Activated CD4-positive, alpha-beta memory T cell treated with anti-CD3 and anti-CD28 coated beads for 36 hours (primary cell): ENCODE measurements at regions not wholly inside any gene's neighbourhood (a gene's known extent, or its start where the extent isn't known, plus 50 kb on each side); places are given as distances from the start of the nearest gene placed in this dataset.
A peak's percentile ranks its signal among the peaks of the same experiment; 100 is the strongest.

Source experiments
- CTCF ChIA-PET: fragments of 350-600 bp; sonication (Branson Sonifier 250); formaldehyde crosslinking; loops from one replicate; lab custom pipeline; 2021; ENCODE audit warnings: antibody characterized with exemption, inconsistent platforms; lab: Charles Lee
- POLR2A ChIA-PET: fragments of 350-600 bp; sonication (Branson Sonifier 250); formaldehyde crosslinking; loops from one replicate; lab custom pipeline; 2021; ENCODE audit warnings: antibody characterized with exemption; lab: Charles Lee
- DNase-seq: peaks from one replicate; pipeline ENCODE4 v3.0.0-alpha.2; 2020
- H3K27ac Mint-ChIP-seq: one replicate; pipeline ENCODE4 v1.8.0; 2021; ENCODE audit warnings: mixed read lengths
- H3K27me3 Mint-ChIP-seq: one replicate; pipeline ENCODE4 v1.8.0; 2021; ENCODE audit warnings: mixed read lengths
- H3K36me3 Mint-ChIP-seq: one replicate; pipeline ENCODE4 v1.8.0; 2021; ENCODE audit warnings: mixed read lengths
- H3K4me1 Mint-ChIP-seq: one replicate; pipeline ENCODE4 v1.8.0; 2021; ENCODE audit warnings: low read depth, mixed read lengths
- H3K4me3 Mint-ChIP-seq: one replicate; pipeline ENCODE4 v1.8.0; 2021; ENCODE audit warnings: mild to moderate bottlenecking, mixed read lengths
- H3K9me3 Mint-ChIP-seq: one replicate; pipeline ENCODE4 v1.8.0; 2021; ENCODE audit warnings: mixed read lengths
- intact Hi-C: fragments of 100-400 bp; cut with micrococcal nuclease; formaldehyde crosslinking; loops from one replicate; pipeline ENCODE4 v1.15.1; 2023

DNA sequence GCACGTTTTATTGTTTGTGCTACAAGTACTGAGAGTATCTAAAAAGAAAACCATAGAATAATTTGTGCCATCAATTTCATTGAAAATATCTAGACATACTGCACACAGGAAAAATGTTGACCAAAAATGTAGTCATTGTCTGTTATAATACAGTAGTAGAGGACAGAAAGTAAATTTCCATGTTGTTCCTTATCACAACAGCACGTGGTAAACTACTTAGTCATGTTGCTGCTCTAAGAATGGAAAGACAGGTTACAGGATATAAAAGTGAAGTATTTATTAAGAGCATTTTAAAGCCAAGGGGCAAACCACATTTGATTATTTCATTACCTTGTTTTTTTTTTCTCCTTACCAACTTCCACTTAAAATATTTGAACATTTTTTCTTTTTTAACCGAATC, 89.0 kb upstream of the CEP85L start:
- H3K27ac Mint-ChIP-seq, result no peak overlapping the region
- H3K4me3 Mint-ChIP-seq, result no peak overlapping the region
- no peaks in the 10 kb centered on the region for H3K36me3 Mint-ChIP-seq
- ChIA-PET POLR2A (interaction anchor here (0.7 kb wide), 1 partner anchor 89 kb away, joined by 3 read pairs; the partner anchor contains the start of gene CEP85L), CTCF (no interaction called here)
- peaks cover 3% of the 10 kb centered on the region for H3K27me3 Mint-ChIP-seq
- peaks cover 18% of the 10 kb centered on the region for H3K4me1 Mint-ChIP-seq
- H3K9me3 Mint-ChIP-seq, result peaks cover 2% of the 10 kb centered on the region
- intact Hi-C loops, result no loop called here
- DNase-seq, result no peak

DNA sequence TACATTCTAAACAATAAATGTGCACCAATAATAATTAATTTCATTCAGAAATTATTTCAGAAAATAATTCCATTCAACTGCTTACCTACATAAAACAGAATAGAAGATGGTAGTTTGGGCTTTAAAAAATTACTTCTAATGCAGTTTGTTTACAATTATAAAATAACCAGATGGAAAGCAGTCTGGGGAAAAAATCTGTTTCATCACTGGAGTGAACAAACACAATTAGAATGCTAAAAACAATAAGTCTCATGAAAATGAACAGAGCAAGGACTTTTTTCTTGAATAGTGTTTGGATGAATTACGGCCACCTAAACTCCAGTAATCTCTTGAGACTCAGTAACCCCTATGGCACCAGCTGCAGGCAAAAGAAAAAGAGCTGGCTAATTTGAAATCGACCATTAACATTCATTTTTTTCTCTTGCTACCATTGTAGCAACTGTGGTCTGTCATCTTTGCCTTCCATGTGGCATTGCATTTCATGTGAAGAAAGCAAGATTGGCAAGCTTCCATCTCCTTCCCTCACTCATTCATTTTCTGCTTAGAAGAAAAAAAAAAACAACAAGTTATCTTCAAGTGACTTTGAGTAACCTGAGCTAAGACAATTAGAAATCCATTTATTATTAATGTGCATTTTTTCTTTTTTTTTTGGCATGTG, 88.4 kb upstream of the CEP85L start:
- peaks cover 19% of the 10 kb centered on the region for H3K4me1 Mint-ChIP-seq
- H3K36me3 Mint-ChIP-seq, result no peaks in the 10 kb centered on the region
- POLR2A ChIA-PET, result interaction anchor here (0.7 kb wide), 1 partner anchor 89 kb away, joined by 3 read pairs; the partner anchor contains the start of gene CEP85L
- CTCF ChIA-PET, result no interaction called here
- no peak overlapping the region for H3K4me3 Mint-ChIP-seq
- no peak overlapping the region for H3K27ac Mint-ChIP-seq
- peaks cover 2% of the 10 kb centered on the region for H3K9me3 Mint-ChIP-seq
- intact Hi-C loops, result no loop called here
- peaks cover 3% of the 10 kb centered on the region for H3K27me3 Mint-ChIP-seq
- no peak for DNase-seq

DNA sequence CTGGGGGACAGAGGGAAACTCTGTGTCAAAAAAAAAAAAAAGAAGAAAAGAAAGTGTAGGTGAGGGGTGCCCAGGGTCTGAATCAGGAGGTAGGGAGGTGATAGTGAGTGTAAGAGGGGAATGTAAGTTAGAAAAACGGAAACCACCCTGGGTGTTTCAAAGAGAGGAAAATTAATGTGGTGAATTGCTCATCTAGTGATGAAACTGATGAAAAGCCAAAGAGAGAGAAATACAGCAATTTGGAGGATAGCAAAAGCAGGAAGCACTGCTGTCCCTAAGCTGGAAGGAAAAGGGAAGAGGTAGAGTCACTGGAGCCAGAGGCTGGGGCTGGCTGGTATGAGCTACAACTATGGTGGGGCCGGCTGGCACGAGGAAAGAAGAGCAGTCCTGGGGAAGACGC, 85.0 kb upstream of the CEP85L start:
- ChIA-PET POLR2A (no interaction called here), CTCF (interaction anchor here (0.5 to 1.3 kb wide), 2 partner anchors 23 to 104 kb away, joined by 3 read pairs; no protein-coding TSS in a partner anchor)
- no peak overlapping the region for H3K27ac Mint-ChIP-seq
- H3K4me1 Mint-ChIP-seq, result peaks cover 19% of the 10 kb centered on the region
- H3K27me3 Mint-ChIP-seq, result peaks cover 3% of the 10 kb centered on the region
- no peak for DNase-seq
- intact Hi-C loops, result loop anchor here (1.0 kb wide), 1 partner anchor 10 kb away; no protein-coding TSS in a partner anchor
- no peak overlapping the region for H3K4me3 Mint-ChIP-seq
- no peaks in the 10 kb centered on the region for H3K36me3 Mint-ChIP-seq
- peaks cover 2% of the 10 kb centered on the region for H3K9me3 Mint-ChIP-seq

DNA sequence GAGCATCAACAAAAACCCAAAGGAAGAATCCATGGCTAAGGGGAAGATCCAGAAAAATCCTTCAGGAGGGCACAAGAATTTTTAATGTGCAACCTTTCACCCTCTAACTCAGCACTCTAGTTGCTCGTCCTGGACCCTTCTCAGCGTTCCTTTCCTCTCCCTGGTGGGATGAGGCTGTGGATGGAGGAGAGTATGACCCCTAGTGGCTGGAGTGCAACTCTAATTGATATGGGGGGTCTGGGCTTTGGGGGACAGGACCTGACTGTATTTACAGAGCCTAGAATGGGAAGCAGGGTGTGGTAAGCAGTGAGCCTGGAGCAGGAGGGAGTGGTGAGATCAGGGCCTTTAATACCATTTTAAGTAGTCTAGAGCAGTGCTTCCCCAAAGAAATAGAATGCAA, 83.9 kb upstream of the CEP85L start:
- peaks cover 3% of the 10 kb centered on the region for H3K27me3 Mint-ChIP-seq
- intact Hi-C loops, result no loop called here
- H3K9me3 Mint-ChIP-seq, result peaks cover 2% of the 10 kb centered on the region
- no peak overlapping the region for H3K4me3 Mint-ChIP-seq
- POLR2A ChIA-PET, result no interaction called here
- no peak overlapping the region for H3K27ac Mint-ChIP-seq
- peaks cover 18% of the 10 kb centered on the region for H3K4me1 Mint-ChIP-seq
- DNase-seq, result no peak
- no peaks in the 10 kb centered on the region for H3K36me3 Mint-ChIP-seq
- CTCF ChIA-PET, result interaction anchor here (0.6 kb wide), 1 partner anchor 16 kb away, joined by 3 read pairs; no protein-coding TSS in a partner anchor

DNA sequence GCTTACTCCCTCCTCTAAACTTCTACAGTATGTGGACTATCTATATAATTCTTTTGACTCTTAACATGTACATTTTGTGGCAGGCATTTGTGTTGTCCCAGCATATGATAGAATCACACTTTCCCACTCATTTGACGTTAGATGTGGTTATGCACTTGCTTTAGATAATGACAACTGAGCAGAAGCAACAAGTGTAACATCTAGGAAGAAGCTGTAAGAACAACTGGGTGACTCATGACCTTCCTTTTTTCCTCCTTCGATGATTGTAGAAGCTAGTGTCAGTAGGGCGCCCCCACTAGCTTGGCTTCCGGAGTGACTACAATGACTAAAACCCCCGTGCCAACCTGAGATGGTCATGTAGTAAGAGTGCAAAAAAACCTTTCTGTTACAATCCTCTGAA, 74.6 kb upstream of the CEP85L start:
- H3K36me3 Mint-ChIP-seq, result no peaks in the 10 kb centered on the region
- H3K9me3 Mint-ChIP-seq, result no peaks in the 10 kb centered on the region
- no peak overlapping the region for H3K4me3 Mint-ChIP-seq
- peak; percentile 88 for DNase-seq
- peak overlapping the region; percentile 73 for H3K27ac Mint-ChIP-seq
- intact Hi-C loops, result loop anchor here (1.0 to 5.0 kb wide), 11 partner anchors 10 to 166 kb away; partner anchors contain the start of genes ASF1A and CEP85L
- POLR2A ChIA-PET, result interaction anchor here (0.9 to 3.0 kb wide), 6 partner anchors 13 to 76 kb away, joined by 3 to 25 read pairs (median 4); no protein-coding TSS in a partner anchor
- CTCF ChIA-PET, result interaction anchor here (0.7 to 2.4 kb wide), 9 partner anchors 13 to 200 kb away, joined by 3 to 18 read pairs (median 5); no protein-coding TSS in a partner anchor
- H3K27me3 Mint-ChIP-seq, result no peaks in the 10 kb centered on the region
- H3K4me1 Mint-ChIP-seq, result peaks cover 38% of the 10 kb centered on the region

DNA sequence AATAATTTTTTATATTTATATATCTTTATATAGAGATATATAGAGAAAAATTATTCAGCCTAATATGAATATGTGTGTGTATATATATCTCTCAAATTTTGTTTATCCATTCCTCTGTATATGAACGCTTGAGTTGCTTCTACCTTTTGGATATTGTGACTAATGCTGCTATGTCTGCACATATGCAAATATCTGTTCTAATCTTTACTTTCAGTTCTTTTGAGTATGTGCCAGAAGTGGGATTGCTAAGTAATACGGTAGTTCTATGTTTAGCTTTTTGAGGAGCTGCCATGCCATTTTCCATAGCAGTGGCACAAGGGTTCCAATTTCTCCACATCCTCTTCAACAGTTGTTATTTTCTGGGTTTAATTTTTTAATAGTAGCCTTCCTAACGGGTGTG, 72.8 kb upstream of the CEP85L start:
- intact Hi-C loops, result no loop called here
- peak overlapping the region; percentile 24 for H3K27ac Mint-ChIP-seq
- no peaks in the 10 kb centered on the region for H3K27me3 Mint-ChIP-seq
- ChIA-PET CTCF (interaction anchor here (1.0 to 2.4 kb wide), 3 partner anchors 12 to 18 kb away, joined by 3 to 18 read pairs (median 12); no protein-coding TSS in a partner anchor), POLR2A (interaction anchor here (3.0 kb wide), 1 partner anchor 14 kb away, joined by 25 read pairs; no protein-coding TSS in a partner anchor)
- H3K36me3 Mint-ChIP-seq, result no peaks in the 10 kb centered on the region
- no peaks in the 10 kb centered on the region for H3K9me3 Mint-ChIP-seq
- no peak overlapping the region for H3K4me3 Mint-ChIP-seq
- H3K4me1 Mint-ChIP-seq, result peaks cover 55% of the 10 kb centered on the region
- no peak for DNase-seq

DNA sequence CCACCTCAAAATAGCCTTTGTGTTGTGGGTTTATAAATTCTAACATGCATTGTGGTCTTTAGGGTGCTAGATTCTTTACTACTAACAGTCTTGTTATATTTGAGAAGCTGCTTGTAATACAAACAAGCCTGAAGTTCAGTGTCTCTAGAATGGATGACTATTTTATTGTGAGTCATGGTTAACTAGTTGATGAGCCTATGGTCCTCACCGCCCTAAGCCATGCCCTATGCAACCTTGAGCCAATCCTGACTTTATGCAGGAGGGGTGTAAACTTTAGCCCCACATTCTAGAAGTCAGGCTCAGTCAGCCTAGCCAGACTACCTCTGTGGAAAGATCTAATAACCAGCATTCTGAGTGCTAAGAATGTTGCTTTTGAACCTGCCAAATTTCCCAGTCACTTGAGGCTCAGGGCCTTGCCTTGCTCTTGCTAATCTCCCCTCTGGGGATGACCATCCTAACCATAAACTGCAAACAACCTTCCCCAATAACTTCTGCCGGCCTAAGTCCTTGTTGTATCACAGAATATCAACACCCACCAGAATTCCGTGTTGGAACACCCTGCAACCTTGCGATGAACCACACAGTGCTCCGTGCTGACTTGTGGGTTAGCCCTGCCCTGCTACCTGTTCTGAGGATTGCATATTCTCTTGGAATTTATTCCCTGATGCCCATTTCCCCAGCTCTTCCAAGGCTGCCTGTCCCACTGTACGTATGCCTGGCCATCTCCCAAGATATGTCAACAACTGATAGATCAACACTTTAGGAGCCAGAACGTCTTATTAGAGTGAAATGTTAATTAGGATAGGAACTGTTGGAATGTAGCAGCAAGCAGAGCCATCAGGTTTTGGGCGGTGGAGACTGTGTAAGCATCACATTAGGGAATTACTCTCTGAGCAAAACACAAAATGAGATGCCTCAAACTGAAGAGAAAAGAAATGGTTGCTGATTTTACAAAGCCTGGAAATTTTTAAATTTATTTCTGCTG, 71.7 kb upstream of the CEP85L start:
- POLR2A ChIA-PET, result interaction anchor here (2.2 kb wide), 1 partner anchor 14 kb away, joined by 10 read pairs; no protein-coding TSS in a partner anchor

DNA sequence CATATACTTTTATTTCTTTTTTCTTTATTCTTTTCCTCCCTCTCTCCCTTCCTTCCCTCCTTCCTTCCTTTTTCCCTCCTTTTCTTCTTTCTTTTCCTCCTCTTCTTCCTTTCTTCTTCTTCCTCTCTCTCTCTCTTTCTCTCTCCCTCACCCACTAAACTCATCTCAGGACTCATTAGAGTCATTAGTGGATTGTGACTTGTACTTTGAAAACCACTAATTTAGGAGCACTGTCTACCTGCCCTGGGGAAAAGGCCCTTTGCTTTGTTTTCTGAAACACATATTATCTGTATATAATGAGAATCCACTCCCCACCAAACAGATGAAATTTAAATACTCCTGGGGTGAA, 68.7 kb upstream of the CEP85L start:
- CTCF ChIA-PET, result interaction anchor here (1.5 kb wide), 1 partner anchor 10 kb away, joined by 4 read pairs; no protein-coding TSS in a partner anchor
- no peak for DNase-seq
- Mint-ChIP-seq H3K4me3 (peak overlapping the region; percentile 7), H3K4me1 (peaks cover 47% of the 10 kb centered on the region), H3K27ac (no peak overlapping the region), H3K9me3 (no peaks in the 10 kb centered on the region), H3K27me3 (no peaks in the 10 kb centered on the region), H3K36me3 (no peaks in the 10 kb centered on the region)
- intact Hi-C loops, result no loop called here
- POLR2A ChIA-PET, result interaction anchor here (0.7 to 1.7 kb wide), 2 partner anchors 8 to 10 kb away, joined by 3 to 7 read pairs; no protein-coding TSS in a partner anchor

More for the DNA sequence above, 71.7 kb upstream of the CEP85L start:
- Mint-ChIP-seq H3K9me3 (no peaks in the 10 kb centered on the region), H3K36me3 (no peaks in the 10 kb centered on the region), H3K4me3 (no peak overlapping the region), H3K4me1 (peaks cover 63% of the 10 kb centered on the region), H3K27me3 (no peaks in the 10 kb centered on the region), H3K27ac (no peak overlapping the region)
- intact Hi-C loops, result no loop called here
- DNase-seq, result no peak
- CTCF ChIA-PET, result no interaction called here

DNA sequence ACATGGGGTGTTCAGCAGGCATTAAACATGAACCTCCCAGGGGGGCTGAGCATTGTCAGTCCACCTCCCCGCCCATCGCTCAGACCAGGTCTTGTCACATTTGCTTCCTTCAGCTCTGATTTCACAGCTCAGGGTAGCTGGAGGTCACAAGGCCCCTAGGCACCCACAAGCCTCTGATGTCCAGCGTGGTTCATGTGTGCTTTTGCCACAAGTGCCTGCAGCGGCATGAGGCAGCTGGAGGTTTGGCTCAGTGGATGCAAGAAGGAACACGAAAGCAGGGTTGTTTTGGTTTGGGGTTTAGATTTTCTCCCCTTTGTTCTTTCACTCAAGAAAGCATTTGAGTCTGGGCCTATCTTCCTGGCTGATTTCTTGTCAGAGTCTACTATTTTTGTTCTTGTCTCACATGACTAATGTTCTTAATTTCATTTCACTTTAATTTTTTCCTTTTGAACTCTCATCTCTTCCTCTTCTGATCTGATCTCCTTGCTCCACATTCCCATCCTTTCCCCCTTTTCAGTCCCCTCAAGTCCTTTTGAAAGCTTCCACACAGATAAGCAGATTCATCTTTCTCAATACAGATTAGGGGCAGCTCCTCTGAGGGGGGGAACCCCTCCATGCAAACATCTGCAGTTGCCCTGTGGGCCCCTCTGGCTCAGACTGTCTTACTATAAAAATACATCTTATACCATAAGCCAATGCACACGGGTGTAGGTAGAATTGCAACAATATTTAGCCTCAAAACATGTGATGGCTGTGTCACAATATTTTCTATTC, 68.1 kb upstream of the CEP85L start:
- DNase-seq, result peak; percentile 48
- intact Hi-C loops, result loop anchor here (1.0 kb wide), 1 partner anchor 9 kb away; no protein-coding TSS in a partner anchor

DNA sequence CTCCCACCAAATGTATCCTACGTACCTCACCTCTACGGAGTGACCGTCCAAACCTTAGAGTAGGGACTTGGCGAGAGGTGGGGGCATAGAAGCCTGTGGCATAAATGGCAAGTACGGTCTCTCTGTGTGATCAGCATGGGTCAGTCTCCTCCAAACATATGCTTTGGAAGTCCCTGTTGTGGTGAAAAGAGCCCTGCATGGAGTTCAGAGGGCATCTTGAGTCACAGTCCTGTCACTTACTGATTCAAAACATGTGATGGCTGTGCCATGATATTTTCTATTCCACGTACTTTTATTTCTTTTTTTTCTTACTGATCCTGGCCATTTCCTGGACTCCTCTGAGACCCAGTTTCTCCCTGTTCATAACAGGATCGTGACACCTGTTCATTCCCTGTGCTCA, 67.5 kb upstream of the CEP85L start:
- Mint-ChIP-seq H3K4me3 (no peak overlapping the region), H3K9me3 (no peaks in the 10 kb centered on the region), H3K27ac (peak overlapping the region; percentile 62), H3K36me3 (no peaks in the 10 kb centered on the region), H3K27me3 (no peaks in the 10 kb centered on the region), H3K4me1 (peaks cover 40% of the 10 kb centered on the region)
- intact Hi-C loops, result loop anchor here (1.0 kb wide), 1 partner anchor 9 kb away; no protein-coding TSS in a partner anchor
- ChIA-PET POLR2A (interaction anchor here (0.5 to 1.7 kb wide), 3 partner anchors 9 to 187 kb away, joined by 3 to 7 read pairs (median 3); no protein-coding TSS in a partner anchor), CTCF (interaction anchor here (1.5 kb wide), 1 partner anchor 9 kb away, joined by 4 read pairs; no protein-coding TSS in a partner anchor)
- no peak for DNase-seq

More for the DNA sequence above, 68.1 kb upstream of the CEP85L start:
- no peak overlapping the region for H3K4me3 Mint-ChIP-seq
- H3K36me3 Mint-ChIP-seq, result no peaks in the 10 kb centered on the region
- peaks cover 45% of the 10 kb centered on the region for H3K4me1 Mint-ChIP-seq
- ChIA-PET CTCF (interaction anchor here (0.6 to 1.5 kb wide), 2 partner anchors 10 to 15 kb away, joined by 3 to 4 read pairs; no protein-coding TSS in a partner anchor), POLR2A (interaction anchor here (0.5 to 1.7 kb wide), 2 partner anchors 10 to 188 kb away, joined by 3 to 7 read pairs; no protein-coding TSS in a partner anchor)
- peak overlapping the region; percentile 74 for H3K27ac Mint-ChIP-seq
- no peaks in the 10 kb centered on the region for H3K9me3 Mint-ChIP-seq
- no peaks in the 10 kb centered on the region for H3K27me3 Mint-ChIP-seq
